ENCODE measurements at regions not wholly inside any gene's neighbourhood (a gene's known extent, or its start where the extent isn't known, plus 50 kb on each side); places are given as distances from the start of the nearest gene placed in this dataset.

DNA sequence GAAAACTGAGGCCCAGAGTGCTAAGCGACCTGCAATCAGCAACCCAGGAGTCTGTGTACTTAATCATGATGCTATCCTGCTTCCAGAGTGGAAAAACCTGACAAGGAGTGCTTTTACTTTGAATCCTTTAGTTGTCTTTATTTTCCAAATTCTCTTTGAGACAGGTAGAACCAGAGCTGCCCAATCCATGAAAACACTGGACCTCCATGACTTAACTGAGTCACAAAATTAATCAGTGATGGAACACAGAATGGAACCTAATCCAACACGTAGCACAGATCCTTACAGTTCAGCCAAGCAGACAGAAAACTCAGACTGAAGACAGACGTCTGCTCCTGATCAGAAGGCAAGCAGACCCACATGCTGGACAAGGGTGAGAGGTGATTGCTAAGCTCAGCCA is 175.6 kb downstream of the BCL11A start:
- no peaks in the 10 kb centered on the region for H3K9me3 ChIP-seq
- no peaks in the 10 kb centered on the region for H3K4me1 ChIP-seq
- intact Hi-C loops (cut with DNase I): no loop called here
- no peaks in the 10 kb centered on the region for H3K27me3 ChIP-seq (ENCODE audit: low read depth)
- TF ChIP-seq, protein P1, sequence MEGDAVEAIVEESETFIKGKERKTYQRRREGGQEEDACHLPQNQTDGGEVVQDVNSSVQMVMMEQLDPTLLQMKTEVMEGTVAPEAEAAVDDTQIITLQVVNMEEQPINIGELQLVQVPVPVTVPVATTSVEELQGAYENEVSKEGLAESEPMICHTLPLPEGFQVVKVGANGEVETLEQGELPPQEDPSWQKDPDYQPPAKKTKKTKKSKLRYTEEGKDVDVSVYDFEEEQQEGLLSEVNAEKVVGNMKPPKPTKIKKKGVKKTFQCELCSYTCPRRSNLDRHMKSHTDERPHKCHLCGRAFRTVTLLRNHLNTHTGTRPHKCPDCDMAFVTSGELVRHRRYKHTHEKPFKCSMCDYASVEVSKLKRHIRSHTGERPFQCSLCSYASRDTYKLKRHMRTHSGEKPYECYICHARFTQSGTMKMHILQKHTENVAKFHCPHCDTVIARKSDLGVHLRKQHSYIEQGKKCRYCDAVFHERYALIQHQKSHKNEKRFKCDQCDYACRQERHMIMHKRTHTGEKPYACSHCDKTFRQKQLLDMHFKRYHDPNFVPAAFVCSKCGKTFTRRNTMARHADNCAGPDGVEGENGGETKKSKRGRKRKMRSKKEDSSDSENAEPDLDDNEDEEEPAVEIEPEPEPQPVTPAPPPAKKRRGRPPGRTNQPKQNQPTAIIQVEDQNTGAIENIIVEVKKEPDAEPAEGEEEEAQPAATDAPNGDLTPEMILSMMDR (IDR thresholded peaks at IDR 0.05): no peak
- H3K27ac ChIP-seq: no peak overlapping the region
- ATAC-seq (no peak), DNase-seq (no peak)
- no peak overlapping the region for H3K4me3 ChIP-seq
- H3K36me3 ChIP-seq: no peaks in the 10 kb centered on the region

DNA sequence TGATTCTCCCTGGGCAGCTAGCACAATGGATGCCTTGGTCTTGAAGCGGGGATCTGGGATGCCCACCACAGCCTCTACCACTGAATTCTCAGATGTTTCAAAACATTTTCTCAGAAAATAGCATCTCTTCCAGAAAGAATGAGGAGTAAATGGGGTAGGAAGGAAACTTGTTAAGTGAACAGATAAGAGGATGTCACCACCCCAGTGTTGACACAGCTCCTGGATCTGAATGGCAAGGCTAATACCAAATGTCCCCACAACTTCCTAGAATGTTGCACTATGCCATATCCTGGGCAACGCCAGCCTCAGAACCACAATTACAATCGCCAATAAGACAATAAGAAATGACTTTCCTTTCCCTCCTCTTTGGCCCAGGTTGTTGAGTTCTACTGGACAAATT is 177.2 kb downstream of the BCL11A start:
- ATAC-seq: no peak
- TF ChIP-seq, protein P1 (IDR thresholded peaks at IDR 0.05): no peak
- intact Hi-C loops (cut with DNase I): no loop called here
- Histone ChIP-seq H3K36me3 (no peaks in the 10 kb centered on the region), H3K4me3 (no peak overlapping the region), H3K4me1 (no peaks in the 10 kb centered on the region), H3K9me3 (no peaks in the 10 kb centered on the region), H3K27me3 (ENCODE audit: low read depth) (no peaks in the 10 kb centered on the region), H3K27ac (no peak overlapping the region)
- no peak for DNase-seq

DNA sequence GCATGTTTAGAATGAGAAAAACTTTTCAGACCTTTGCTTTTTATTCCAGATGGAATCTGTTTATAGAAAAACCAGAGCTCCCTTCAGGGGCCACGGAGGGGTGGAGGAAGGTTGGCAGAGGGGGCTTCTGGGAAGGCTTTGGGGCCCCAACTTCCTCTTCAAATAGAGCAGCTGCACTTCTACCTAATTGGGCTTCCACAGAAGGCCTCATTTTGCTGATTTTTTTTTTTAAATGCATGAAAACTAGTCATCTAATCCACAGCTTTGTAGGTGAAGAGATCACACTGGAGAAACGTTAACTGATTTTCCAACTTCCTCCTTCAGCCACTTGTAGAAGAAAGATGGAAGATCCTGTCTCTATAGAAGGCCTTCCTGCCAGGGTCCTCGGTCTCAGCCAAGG is 181.8 kb downstream of the BCL11A start:
- TF ChIP-seq, protein P1 (IDR thresholded peaks at IDR 0.05): no peak
- Histone ChIP-seq H3K4me1 (no peaks in the 10 kb centered on the region), H3K27me3 (ENCODE audit: low read depth) (no peaks in the 10 kb centered on the region), H3K9me3 (no peaks in the 10 kb centered on the region), H3K4me3 (no peak overlapping the region), H3K36me3 (no peaks in the 10 kb centered on the region), H3K27ac (no peak overlapping the region)
- DNase-seq (no peak), ATAC-seq (no peak)
- intact Hi-C loops (cut with DNase I): no loop called here

DNA sequence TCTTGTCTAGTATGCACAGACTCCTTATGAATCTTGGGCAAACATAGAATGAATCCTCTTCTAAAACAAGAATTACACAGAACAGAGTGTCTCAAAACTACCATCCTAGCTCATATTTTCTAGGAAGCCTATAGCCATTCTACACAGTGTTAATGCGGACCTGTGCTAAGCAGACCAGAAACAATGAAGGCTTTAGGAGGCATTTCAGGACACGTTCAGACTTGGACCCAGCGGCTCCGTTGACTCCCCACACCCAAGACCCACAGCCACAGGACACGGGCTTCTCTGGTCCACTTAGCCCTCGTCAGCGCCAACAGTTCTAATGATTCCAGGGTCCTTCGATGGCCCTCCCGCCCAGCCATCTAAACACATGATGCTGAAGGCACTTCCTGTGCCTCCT is 182.2 kb downstream of the BCL11A start:
- TF ChIP-seq, protein P1 (IDR thresholded peaks at IDR 0.05): no peak
- intact Hi-C loops (cut with DNase I): no loop called here

DNA sequence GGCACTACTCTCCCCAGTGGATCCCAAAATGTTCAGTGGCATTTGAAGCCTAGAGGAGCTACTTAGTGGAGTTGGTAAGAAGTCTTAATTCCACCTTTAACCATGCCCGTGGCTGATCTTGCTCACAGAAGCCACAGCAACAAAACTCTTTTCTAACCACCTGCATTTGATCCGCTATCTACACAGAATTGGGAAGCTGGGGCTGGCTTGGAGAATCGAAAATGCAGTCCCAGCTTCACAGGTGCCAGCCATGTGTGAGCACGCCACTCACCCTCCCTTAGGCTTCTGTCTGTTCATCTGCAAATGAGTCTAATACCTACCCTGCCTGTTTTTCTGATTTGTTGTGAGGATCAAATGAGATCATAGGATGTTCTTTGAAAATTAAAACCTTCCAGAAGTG is 182.6 kb downstream of the BCL11A start:
- H3K4me1 ChIP-seq: peaks cover 2% of the 10 kb centered on the region
- intact Hi-C loops (cut with DNase I): no loop called here
- TF ChIP-seq, protein P1 (IDR thresholded peaks at IDR 0.05): no peak
- no peaks in the 10 kb centered on the region for H3K27me3 ChIP-seq (ENCODE audit: low read depth)
- H3K27ac ChIP-seq: no peak overlapping the region
- H3K9me3 ChIP-seq: no peaks in the 10 kb centered on the region
- no peaks in the 10 kb centered on the region for H3K36me3 ChIP-seq
- no peak overlapping the region for H3K4me3 ChIP-seq
- DNase-seq (no peak), ATAC-seq (no peak)

More for the DNA sequence above, 182.2 kb downstream of the BCL11A start:
- no peaks in the 10 kb centered on the region for H3K27me3 ChIP-seq (ENCODE audit: low read depth)
- no peak overlapping the region for H3K4me3 ChIP-seq
- no peaks in the 10 kb centered on the region for H3K4me1 ChIP-seq
- ATAC-seq (no peak), DNase-seq (no peak)
- H3K36me3 ChIP-seq: no peaks in the 10 kb centered on the region
- H3K9me3 ChIP-seq: no peaks in the 10 kb centered on the region
- no peak overlapping the region for H3K27ac ChIP-seq

DNA sequence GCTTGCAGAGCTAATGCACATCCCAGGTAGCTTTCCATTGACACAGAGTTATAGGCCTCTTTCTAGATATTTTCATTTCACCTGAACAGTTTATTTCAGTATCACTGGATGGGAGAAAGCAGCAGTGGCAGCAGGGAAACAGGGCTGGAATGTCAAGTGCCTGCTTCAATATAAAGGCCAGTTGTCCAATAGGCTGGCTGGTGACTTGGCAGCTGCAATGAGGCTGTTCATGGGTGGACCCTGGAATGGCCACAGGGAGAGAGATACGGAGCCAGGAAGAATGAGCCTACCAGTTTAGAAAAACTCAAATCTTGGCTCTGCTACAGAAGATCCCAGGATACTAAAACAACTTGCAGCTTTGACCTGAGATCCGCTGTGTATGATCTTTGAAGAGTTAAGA is 185.0 kb downstream of the BCL11A start:
- H3K36me3 ChIP-seq: no peaks in the 10 kb centered on the region
- DNase-seq: no peak
- H3K27me3 ChIP-seq (ENCODE audit: low read depth): no peaks in the 10 kb centered on the region
- peaks cover 10% of the 10 kb centered on the region for H3K4me1 ChIP-seq
- no peak overlapping the region for H3K4me3 ChIP-seq
- intact Hi-C loops (cut with DNase I): no loop called here
- ATAC-seq: peak in 1 of 2 donors; percentile 55
- H3K9me3 ChIP-seq: no peaks in the 10 kb centered on the region
- TF ChIP-seq, protein P1 (IDR thresholded peaks at IDR 0.05): no peak
- no peak overlapping the region for H3K27ac ChIP-seq
